ENCODE measurements at regions not wholly inside any gene's neighbourhood (a gene's known extent, or its start where the extent isn't known, plus 50 kb on each side); places are given as distances from the start of the nearest gene placed in this dataset.

DNA sequence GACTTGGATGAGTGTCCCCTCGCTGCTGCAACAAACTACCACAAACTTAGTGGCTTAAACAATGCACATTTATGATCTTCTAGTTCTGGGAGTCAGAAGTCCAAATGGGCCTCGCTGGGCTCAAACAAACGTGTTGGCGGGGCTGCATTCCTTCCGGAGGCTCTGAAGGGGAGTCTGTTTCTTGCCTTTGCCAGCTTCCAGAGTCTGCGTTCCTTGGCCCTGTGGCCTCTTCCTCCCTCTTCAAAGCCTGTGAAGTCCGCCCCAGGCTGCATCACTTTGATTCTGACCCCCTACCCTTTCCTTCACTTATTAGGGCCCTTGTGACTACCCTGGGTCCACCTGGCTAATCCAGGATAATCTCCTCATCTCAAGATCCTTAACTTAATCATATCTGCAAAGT, 80.3 kb upstream of the NECTIN1 start (continued):
- TF ChIP-seq MXD3 (CRISPR knock-in tag; IDR thresholded peaks at IDR 0.05) (no peak), PCBP1 (IDR thresholded peaks at IDR 0.05; ENCODE audit: borderline replicate concordance, low read depth, low read length) (no peak), HNF4G (IDR thresholded peaks at IDR 0.05; ENCODE audit: borderline replicate concordance, low read depth, low read length) (no peak), HNF4G (CRISPR knock-in tag; IDR thresholded peaks at IDR 0.05; ENCODE audit: borderline replicate concordance, low read depth) (no peak), ISL2 (CRISPR knock-in tag; IDR thresholded peaks at IDR 0.05) (no peak), ZNF260 (CRISPR knock-in tag; IDR thresholded peaks at IDR 0.05; ENCODE audit: borderline replicate concordance, low read depth) (no peak)
- TF ChIP-seq, protein P1, sequence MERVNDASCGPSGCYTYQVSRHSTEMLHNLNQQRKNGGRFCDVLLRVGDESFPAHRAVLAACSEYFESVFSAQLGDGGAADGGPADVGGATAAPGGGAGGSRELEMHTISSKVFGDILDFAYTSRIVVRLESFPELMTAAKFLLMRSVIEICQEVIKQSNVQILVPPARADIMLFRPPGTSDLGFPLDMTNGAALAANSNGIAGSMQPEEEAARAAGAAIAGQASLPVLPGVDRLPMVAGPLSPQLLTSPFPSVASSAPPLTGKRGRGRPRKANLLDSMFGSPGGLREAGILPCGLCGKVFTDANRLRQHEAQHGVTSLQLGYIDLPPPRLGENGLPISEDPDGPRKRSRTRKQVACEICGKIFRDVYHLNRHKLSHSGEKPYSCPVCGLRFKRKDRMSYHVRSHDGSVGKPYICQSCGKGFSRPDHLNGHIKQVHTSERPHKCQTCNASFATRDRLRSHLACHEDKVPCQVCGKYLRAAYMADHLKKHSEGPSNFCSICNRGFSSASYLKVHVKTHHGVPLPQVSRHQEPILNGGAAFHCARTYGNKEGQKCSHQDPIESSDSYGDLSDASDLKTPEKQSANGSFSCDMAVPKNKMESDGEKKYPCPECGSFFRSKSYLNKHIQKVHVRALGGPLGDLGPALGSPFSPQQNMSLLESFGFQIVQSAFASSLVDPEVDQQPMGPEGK (CRISPR knock-in tag; IDR thresholded peaks at IDR 0.05), result no peak

- DNase-seq (ENCODE audit: low spot score), result no peak
- H3K4me3 ChIP-seq (replicated peaks in 1 of 3; ENCODE audit: insufficient read depth in 1 of 3, low read depth in 2 of 3, low read length in 3 of 3), result no peak overlapping the region
- no TSS peak for BruUV-seq (replicated peaks)
- ChIA-PET CTCF (ENCODE audit: low intra/inter-chr PET ratio, low total read pairs) (no interaction called here), POLR2A (no interaction called here)
- intact Hi-C loops (cut with micrococcal nuclease; ENCODE audit: unreplicated experiment) (no loop called here), in situ Hi-C loops (cut with HindIII; ENCODE audit: extremely low pct_ligation_motif_present, low pct_unique_long_range_greater_than_20kb) (no loop called here)
- no peak overlapping the region for H3K4me2 ChIP-seq (ENCODE audit: low read depth, low read length)
- H2AFZ ChIP-seq (ENCODE audit: low read length), result no peak overlapping the region
- no peaks in the 10 kb centered on the region for H4K20me1 ChIP-seq (ENCODE audit: insufficient read depth, low read length)
- H3K9ac ChIP-seq (ENCODE audit: insufficient read depth, low read depth, low read length), result no peak overlapping the region
- no peaks in the 10 kb centered on the region for H3K4me1 ChIP-seq (ENCODE audit: insufficient read depth, low read length)
- no peaks in the 10 kb centered on the region for H3K36me3 ChIP-seq (replicated peaks in 1 of 2; ENCODE audit: control insufficient read depth in 1 of 2, insufficient read depth in 2 of 2, low read length in 2 of 2)
- FAIRE-seq, result no peak
- no peaks in the 10 kb centered on the region for H3K9me3 ChIP-seq (ENCODE audit: low read length)
- no peak for ATAC-seq
- H3K27ac ChIP-seq (ENCODE audit: extremely low read length, insufficient read depth, low read length), result no peak overlapping the region
- H3K27me3 ChIP-seq (ENCODE audit: control insufficient read depth in 1 of 2, insufficient read depth in 2 of 2, low read length in 2 of 2), result peaks cover 13 to 50% of the 10 kb centered on the region in 2 experiments; a peak in 4 of 5 replicates
- 28% methylated on average over 7 of the region's 12 CpGs for WGBS (ENCODE audit: low lambda C conversion rate)
- no peaks in the 10 kb centered on the region for H3K79me2 ChIP-seq (ENCODE audit: insufficient read depth, low read length)
- TF ChIP-seq ZNF563 (CRISPR knock-in tag; IDR thresholded peaks at IDR 0.05), result no peak
- TF ChIP-seq ZEB1 (IDR thresholded peaks at IDR 0.05; ENCODE audit: insufficient replicate concordance, low read depth), result no peak
- TF ChIP-seq PRDM10 (CRISPR knock-in tag; IDR thresholded peaks at IDR 0.05; ENCODE audit: low read depth), result no peak
- TF ChIP-seq ZNF33B (CRISPR knock-in tag; IDR thresholded peaks at IDR 0.05), result no peak
- no peak for TF ChIP-seq ARID4A (CRISPR knock-in tag; IDR thresholded peaks at IDR 0.05; ENCODE audit: borderline replicate concordance)
These were observed 79.6 kb upstream of the NECTIN1 start for GRCh38 chr11:119808407-119809185.

All from HepG2 (cell line).